ENCODE measurements at regions not wholly inside any gene's neighbourhood (a gene's known extent, or its start where the extent isn't known, plus 50 kb on each side); places are given as distances from the start of the nearest gene placed in this dataset.

- no peak overlapping the region for H3K4me2 ChIP-seq (ENCODE audit: low read depth, low read length)
- H3K4me1 ChIP-seq (ENCODE audit: low read length): no peaks in the 10 kb centered on the region
- H3K27ac ChIP-seq (ENCODE audit: low read length): no peak overlapping the region
- H4K20me1 ChIP-seq (ENCODE audit: insufficient read depth, low read length): no peaks in the 10 kb centered on the region
- no peak overlapping the region for H3K4me3 ChIP-seq (ENCODE audit: low read length)
- no peaks in the 10 kb centered on the region for H3K9me3 ChIP-seq (replicated peaks; ENCODE audit: insufficient read depth, low read length)
- H3K9ac ChIP-seq (ENCODE audit: low read length): no peak overlapping the region
- H3K27me3 ChIP-seq (replicated peaks; ENCODE audit: insufficient read depth, low read length): no peaks in the 10 kb centered on the region
- no peaks in the 10 kb centered on the region for H3K9me2 ChIP-seq (replicated peaks; ENCODE audit: insufficient read depth, low read length)
- DNase-seq: no peak
- no peaks in the 10 kb centered on the region for H3K79me2 ChIP-seq (ENCODE audit: low read length)
- TF ChIP-seq CTCF (IDR thresholded peaks at IDR 0.05; ENCODE audit: low read length) (no peak), EZH2phosphoT487 (IDR thresholded peaks at IDR 0.05; ENCODE audit: low read length) (no peak), EZH2 (optimal IDR thresholded peaks at IDR 0.05; ENCODE audit: low read depth, low read length) (no peak)
- no peaks in the 10 kb centered on the region for H3F3A ChIP-seq (ENCODE audit: insufficient read depth, low read length)
- H2AFZ ChIP-seq (ENCODE audit: low read length): no peak overlapping the region
- H3K36me3 ChIP-seq (replicated peaks; ENCODE audit: insufficient read depth, low read length): no peaks in the 10 kb centered on the region
Observed at GRCh38 chr9:21750021-21750735, 52.3 kb upstream of the MTAP start.

GRCh38 chr9:21751998-21752397 is 50.4 kb upstream of the MTAP start:
- Histone ChIP-seq H3K4me1 (ENCODE audit: low read length) (no peaks in the 10 kb centered on the region), H3K79me2 (ENCODE audit: low read length) (no peaks in the 10 kb centered on the region), H3K9ac (ENCODE audit: low read length) (no peak overlapping the region), H3K4me3 (ENCODE audit: low read length) (no peak overlapping the region), H3K4me2 (ENCODE audit: low read depth, low read length) (no peak overlapping the region), H3K36me3 (replicated peaks; ENCODE audit: insufficient read depth, low read length) (no peaks in the 10 kb centered on the region), H3K27ac (ENCODE audit: low read length) (no peak overlapping the region), H3F3A (ENCODE audit: insufficient read depth, low read length) (no peaks in the 10 kb centered on the region), H4K20me1 (ENCODE audit: insufficient read depth, low read length) (no peaks in the 10 kb centered on the region), H2AFZ (ENCODE audit: low read length) (no peak overlapping the region), H3K27me3 (replicated peaks; ENCODE audit: insufficient read depth, low read length) (no peaks in the 10 kb centered on the region), H3K9me2 (replicated peaks; ENCODE audit: insufficient read depth, low read length) (no peaks in the 10 kb centered on the region), H3K9me3 (replicated peaks; ENCODE audit: insufficient read depth, low read length) (no peaks in the 10 kb centered on the region)
- TF ChIP-seq CTCF (IDR thresholded peaks at IDR 0.05; ENCODE audit: low read length): no peak
- no peak for TF ChIP-seq EZH2 (optimal IDR thresholded peaks at IDR 0.05; ENCODE audit: low read depth, low read length)
- TF ChIP-seq EZH2phosphoT487 (IDR thresholded peaks at IDR 0.05; ENCODE audit: low read length): no peak
- DNase-seq: no peak

Data from MM.1S (cell line).